Memory B cell (primary cell): ENCODE measurements at regions not wholly inside any gene's neighbourhood (a gene's known extent, or its start where the extent isn't known, plus 50 kb on each side); places are given as distances from the start of the nearest gene placed in this dataset.

ENCODE experiments used
- ATAC-seq: fragments of 150-1000 bp; cut with Tn5 transposase; 2 replicates; pipeline ENCODE4 v1.10.0; 2021; ENCODE audit warnings: low read depth, mild to moderate bottlenecking, moderate library complexity
- DNase-seq, 2 donors: peaks; one replicate each; pipeline ENCODE4 v3.0.0; 2022; ENCODE audit warnings: low spot score in 2 of 2
- H3K27ac Mint-ChIP-seq: one replicate; pipeline ENCODE4 v1.8.0; 2022; ENCODE audit warnings: mild to moderate bottlenecking, moderate library complexity, mixed read lengths
- H3K27me3 Mint-ChIP-seq: one replicate; pipeline ENCODE4 v1.8.0; 2022; ENCODE audit warnings: mixed read lengths
- H3K36me3 Mint-ChIP-seq: one replicate; pipeline ENCODE4 v1.8.0; 2022; ENCODE audit warnings: mild to moderate bottlenecking, mixed read lengths
- H3K4me1 Mint-ChIP-seq: one replicate; pipeline ENCODE4 v1.8.0; 2022; ENCODE audit warnings: mixed read lengths
- H3K4me3 Mint-ChIP-seq: one replicate; pipeline ENCODE4 v1.8.0; 2022; ENCODE audit warnings: mild to moderate bottlenecking, moderate library complexity, mixed read lengths
- H3K9me3 Mint-ChIP-seq: one replicate; pipeline ENCODE4 v1.8.0; 2022; ENCODE audit warnings: mixed read lengths

GRCh38 chr18:34159691-34160185 lies 65.0 kb downstream of the NOL4 start:
- H3K9me3 Mint-ChIP-seq: peaks cover 4% of the 10 kb centered on the region
- no peak overlapping the region for H3K27ac Mint-ChIP-seq
- H3K4me1 Mint-ChIP-seq: peaks cover 2% of the 10 kb centered on the region
- H3K27me3 Mint-ChIP-seq: peaks cover 13% of the 10 kb centered on the region
- H3K4me3 Mint-ChIP-seq: no peak overlapping the region
- H3K36me3 Mint-ChIP-seq: no peaks in the 10 kb centered on the region
- DNase-seq: no peak
- ATAC-seq: no peak

GRCh38 chr18:34158881-34159690 lies 65.6 kb downstream of the NOL4 start:
- peaks cover 6% of the 10 kb centered on the region for H3K9me3 Mint-ChIP-seq
- H3K4me1 Mint-ChIP-seq: peaks cover 2% of the 10 kb centered on the region
- H3K4me3 Mint-ChIP-seq: no peak overlapping the region
- ATAC-seq (no peak), DNase-seq (no peak)
- no peak overlapping the region for H3K27ac Mint-ChIP-seq
- peaks cover 13% of the 10 kb centered on the region for H3K27me3 Mint-ChIP-seq
- no peaks in the 10 kb centered on the region for H3K36me3 Mint-ChIP-seq

- no peaks in the 10 kb centered on the region for H3K36me3 Mint-ChIP-seq
- peak overlapping the region; percentile 37 for H3K4me3 Mint-ChIP-seq
- no peak for DNase-seq
Measured at GRCh38 chr18:34153711-34154110, 71.0 kb downstream of the NOL4 start.

GRCh38 chr18:34131006-34131405 lies 93.7 kb downstream of the NOL4 start:
- DNase-seq (no peak), ATAC-seq (no peak)
- Mint-ChIP-seq H3K36me3 (no peaks in the 10 kb centered on the region), H3K9me3 (peaks cover 2% of the 10 kb centered on the region), H3K4me1 (no peaks in the 10 kb centered on the region), H3K27ac (no peak overlapping the region), H3K4me3 (no peak overlapping the region), H3K27me3 (no peaks in the 10 kb centered on the region)

More at GRCh38 chr18:34153711-34154110, 71.0 kb downstream of the NOL4 start:
- H3K27ac Mint-ChIP-seq: peak overlapping the region; percentile 62
- H3K9me3 Mint-ChIP-seq: peaks cover 4% of the 10 kb centered on the region
- ATAC-seq: peak; percentile 27
- peaks cover 5% of the 10 kb centered on the region for H3K4me1 Mint-ChIP-seq
- peaks cover 7% of the 10 kb centered on the region for H3K27me3 Mint-ChIP-seq

GRCh38 chr18:34128436-34128835 lies 96.3 kb downstream of the NOL4 start:
- Mint-ChIP-seq H3K4me3 (no peak overlapping the region), H3K4me1 (no peaks in the 10 kb centered on the region), H3K9me3 (no peaks in the 10 kb centered on the region), H3K27ac (no peak overlapping the region), H3K36me3 (no peaks in the 10 kb centered on the region), H3K27me3 (no peaks in the 10 kb centered on the region)
- ATAC-seq (no peak), DNase-seq (no peak)

DNA sequence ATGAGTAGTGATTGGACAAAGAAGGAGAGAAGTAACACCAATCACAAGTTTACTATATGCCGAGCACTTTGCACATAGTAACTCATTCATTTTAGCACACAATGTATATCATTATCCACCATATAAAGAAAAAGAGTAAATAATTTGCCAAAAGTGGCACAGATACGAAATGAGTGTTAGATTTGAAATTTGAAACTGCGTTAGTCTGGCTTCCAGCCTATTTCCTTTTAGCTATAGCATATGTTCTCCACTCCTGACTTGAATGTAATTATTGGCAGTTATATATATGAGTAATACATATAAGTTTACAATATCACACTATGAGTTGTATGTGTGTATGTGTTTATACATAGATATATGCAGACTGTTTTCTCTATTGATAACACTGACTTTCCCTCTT lies 98.6 kb downstream of the NOL4 start:
- Mint-ChIP-seq H3K9me3 (no peaks in the 10 kb centered on the region), H3K4me3 (no peak overlapping the region), H3K4me1 (no peaks in the 10 kb centered on the region), H3K27me3 (no peaks in the 10 kb centered on the region), H3K27ac (no peak overlapping the region), H3K36me3 (no peaks in the 10 kb centered on the region)
- no peak for ATAC-seq
- DNase-seq: no peak

DNA sequence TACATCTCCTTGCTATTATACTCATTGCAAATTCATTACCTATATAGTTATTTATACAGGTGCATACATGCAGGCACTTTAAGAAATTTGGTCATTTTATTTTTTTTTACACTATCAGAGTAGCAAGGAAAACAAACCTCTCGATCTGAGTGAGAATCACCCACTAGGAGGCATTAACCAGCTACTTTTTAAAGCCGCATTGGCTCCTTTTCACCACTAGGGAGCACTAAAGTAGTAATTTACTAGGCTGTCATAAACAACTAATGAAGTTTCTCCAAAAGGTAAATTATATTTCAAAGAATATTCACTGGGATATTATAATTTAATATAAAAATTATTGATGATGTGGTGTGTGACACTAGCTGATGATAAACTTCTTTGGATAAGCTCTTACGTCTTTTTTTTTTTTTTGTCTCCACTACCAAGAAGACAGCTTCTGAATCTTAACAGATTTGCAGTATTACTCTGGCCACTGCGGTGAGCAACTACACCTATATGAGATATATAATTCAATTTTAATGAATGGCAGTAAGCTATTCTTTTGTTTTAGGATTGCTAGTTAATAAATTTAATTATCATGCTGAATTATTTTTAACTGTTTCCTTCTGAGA lies 101.9 kb downstream of the NOL4 start:
- Mint-ChIP-seq H3K9me3 (no peaks in the 10 kb centered on the region), H3K4me1 (no peaks in the 10 kb centered on the region), H3K27ac (no peak overlapping the region), H3K27me3 (no peaks in the 10 kb centered on the region), H3K4me3 (no peak overlapping the region), H3K36me3 (no peaks in the 10 kb centered on the region)
- no peak for ATAC-seq
- DNase-seq: no peak

DNA sequence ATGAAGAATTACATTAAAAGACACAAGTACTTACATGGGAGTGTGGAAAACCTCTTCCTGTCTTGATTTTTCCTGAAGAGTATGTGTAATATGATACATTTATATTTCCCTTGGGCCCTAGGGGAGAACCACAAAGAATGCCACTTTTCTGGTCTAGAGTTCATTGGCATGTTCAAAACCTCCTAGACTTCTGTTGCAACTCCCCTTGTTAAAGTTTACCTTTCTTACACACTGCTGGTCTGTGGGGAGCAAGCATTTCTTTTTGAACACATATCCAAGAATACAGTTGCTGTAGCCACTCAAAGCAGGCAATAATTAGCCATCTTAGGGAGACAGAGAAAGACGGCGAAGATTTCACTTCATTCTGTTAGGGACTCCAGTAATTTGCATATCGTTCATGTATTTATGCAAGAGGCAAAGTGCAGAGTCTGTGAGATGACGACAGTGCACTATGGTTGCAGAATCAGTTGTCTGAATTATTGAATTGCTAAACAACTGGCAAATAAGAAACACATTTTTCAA lies 103.5 kb downstream of the NOL4 start:
- no peaks in the 10 kb centered on the region for H3K9me3 Mint-ChIP-seq
- H3K36me3 Mint-ChIP-seq: no peaks in the 10 kb centered on the region
- ATAC-seq: no peak
- DNase-seq: no peak
- no peak overlapping the region for H3K4me3 Mint-ChIP-seq
- H3K27me3 Mint-ChIP-seq: no peaks in the 10 kb centered on the region
- no peaks in the 10 kb centered on the region for H3K4me1 Mint-ChIP-seq
- no peak overlapping the region for H3K27ac Mint-ChIP-seq

- no peaks in the 10 kb centered on the region for H3K27me3 Mint-ChIP-seq
- DNase-seq (no peak), ATAC-seq (no peak)
- H3K36me3 Mint-ChIP-seq: no peaks in the 10 kb centered on the region
- no peaks in the 10 kb centered on the region for H3K9me3 Mint-ChIP-seq
- H3K27ac Mint-ChIP-seq: no peak overlapping the region
- no peak overlapping the region for H3K4me3 Mint-ChIP-seq
- no peaks in the 10 kb centered on the region for H3K4me1 Mint-ChIP-seq
Measured at GRCh38 chr18:34120294-34120693, 104.4 kb downstream of the NOL4 start.

- Mint-ChIP-seq H3K4me3 (no peak overlapping the region), H3K36me3 (no peaks in the 10 kb centered on the region), H3K4me1 (no peaks in the 10 kb centered on the region), H3K9me3 (peaks cover 2% of the 10 kb centered on the region), H3K27me3 (no peaks in the 10 kb centered on the region), H3K27ac (no peak overlapping the region)
- DNase-seq: no peak
- no peak for ATAC-seq
Measured at GRCh38 chr18:34117319-34117718, 107.4 kb downstream of the NOL4 start.

- no peak for DNase-seq
- no peak for ATAC-seq
- Mint-ChIP-seq H3K27ac (no peak overlapping the region), H3K36me3 (no peaks in the 10 kb centered on the region), H3K27me3 (no peaks in the 10 kb centered on the region), H3K4me3 (no peak overlapping the region), H3K4me1 (no peaks in the 10 kb centered on the region), H3K9me3 (peaks cover 4% of the 10 kb centered on the region)
Measured at GRCh38 chr18:34115409-34116081, 109.2 kb downstream of the NOL4 start.

- H3K27ac Mint-ChIP-seq: no peak overlapping the region
- no peak for DNase-seq
Measured at GRCh38 chr18:34114996-34115395, 109.7 kb downstream of the NOL4 start.

GRCh38 chr18:34108206-34108605 lies 116.5 kb downstream of the NOL4 start:
- Mint-ChIP-seq H3K36me3 (no peaks in the 10 kb centered on the region), H3K4me1 (no peaks in the 10 kb centered on the region), H3K4me3 (no peak overlapping the region), H3K27ac (no peak overlapping the region), H3K9me3 (peaks cover 9% of the 10 kb centered on the region), H3K27me3 (no peaks in the 10 kb centered on the region)
- ATAC-seq (no peak), DNase-seq (no peak)

More at GRCh38 chr18:34114996-34115395, 109.7 kb downstream of the NOL4 start:
- Mint-ChIP-seq H3K9me3 (peaks cover 4% of the 10 kb centered on the region), H3K36me3 (no peaks in the 10 kb centered on the region), H3K4me1 (no peaks in the 10 kb centered on the region), H3K4me3 (no peak overlapping the region), H3K27me3 (no peaks in the 10 kb centered on the region)
- no peak for ATAC-seq

DNA sequence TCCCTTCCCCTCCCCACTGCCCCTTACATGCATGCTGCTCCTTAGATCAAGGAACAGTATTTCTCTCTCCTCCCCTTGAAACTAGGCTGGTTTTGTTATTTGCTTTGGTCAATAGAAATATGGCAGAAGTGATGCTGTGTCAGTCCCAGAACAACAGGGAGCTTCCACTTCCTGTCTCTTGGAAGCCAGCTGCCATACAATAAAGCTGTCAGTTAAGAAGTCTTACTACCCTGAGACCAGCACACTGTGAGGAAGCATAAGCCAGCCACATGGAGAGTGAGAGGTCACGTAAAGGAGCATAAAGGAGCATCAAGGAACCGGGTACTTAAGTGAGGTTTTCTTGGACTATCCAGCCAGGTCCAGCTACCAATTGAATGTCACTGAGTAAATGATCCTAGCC lies 126.6 kb downstream of the NOL4 start:
- Mint-ChIP-seq H3K36me3 (no peaks in the 10 kb centered on the region), H3K4me1 (no peaks in the 10 kb centered on the region), H3K4me3 (no peak overlapping the region), H3K27ac (no peak overlapping the region), H3K9me3 (no peaks in the 10 kb centered on the region), H3K27me3 (no peaks in the 10 kb centered on the region)
- no peak for ATAC-seq
- DNase-seq: no peak
